ENCODE measurements at regions not wholly inside any gene's neighbourhood (a gene's known extent, or its start where the extent isn't known, plus 50 kb on each side); places are given as distances from the start of the nearest gene placed in this dataset.

GRCh38 chr2:6224267-6224666 is 532.1 kb downstream of the SOX11 start:
- Histone ChIP-seq H3K27me3 (ENCODE audit: insufficient read depth, low read length, poor library complexity) (no peaks in the 10 kb centered on the region), H3K9ac (ENCODE audit: low read depth, low read length) (no peak overlapping the region), H3K27ac (ENCODE audit: low read length) (no peak overlapping the region), H3K4me3 (ENCODE audit: low read depth in 1 of 2, low read length in 2 of 2) (no peak overlapping the region), H4K20me1 (ENCODE audit: insufficient read depth, low read length) (no peaks in the 10 kb centered on the region), H3K79me2 (ENCODE audit: insufficient read depth, low read length) (no peaks in the 10 kb centered on the region), H2AFZ (ENCODE audit: low read depth, low read length) (no peak overlapping the region), H3K4me1 (ENCODE audit: insufficient read depth, low read length) (no peaks in the 10 kb centered on the region), H3K36me3 (ENCODE audit: insufficient read depth, low read length) (no peaks in the 10 kb centered on the region), H3K9me3 (ENCODE audit: insufficient read depth, low read length, severe bottlenecking) (no peaks in the 10 kb centered on the region), H3K4me2 (ENCODE audit: insufficient read depth, low read length) (no peak overlapping the region)
- DNase-seq, result no peak
- no peak for ATAC-seq (ENCODE audit: insufficient read depth, low read depth)
- TF ChIP-seq EZH2 (IDR thresholded peaks at IDR 0.05; ENCODE audit: borderline replicate concordance, low read depth, low read length, severe bottlenecking) (no peak), CTCF (IDR thresholded peaks at IDR 0.05; ENCODE audit: borderline replicate concordance, extremely low read depth, low read length, poor library complexity, severe bottlenecking) (no peak)

GRCh38 chr2:6228251-6228650 is 536.1 kb downstream of the SOX11 start:
- no peaks in the 10 kb centered on the region for H3K36me3 ChIP-seq (ENCODE audit: insufficient read depth, low read length)
- H3K4me3 ChIP-seq (ENCODE audit: low read depth in 1 of 2, low read length in 2 of 2), result no peak overlapping the region
- no peaks in the 10 kb centered on the region for H3K79me2 ChIP-seq (ENCODE audit: insufficient read depth, low read length)
- no peak overlapping the region for H3K4me2 ChIP-seq (ENCODE audit: insufficient read depth, low read length)
- no peak overlapping the region for H3K27ac ChIP-seq (ENCODE audit: low read length)
- DNase-seq, result no peak
- no peak overlapping the region for H3K9ac ChIP-seq (ENCODE audit: low read depth, low read length)
- H3K27me3 ChIP-seq (ENCODE audit: insufficient read depth, low read length, poor library complexity), result no peaks in the 10 kb centered on the region
- H3K9me3 ChIP-seq (ENCODE audit: insufficient read depth, low read length, severe bottlenecking), result peaks cover 2% of the 10 kb centered on the region
- H4K20me1 ChIP-seq (ENCODE audit: insufficient read depth, low read length), result no peaks in the 10 kb centered on the region
- H3K4me1 ChIP-seq (ENCODE audit: insufficient read depth, low read length), result no peaks in the 10 kb centered on the region
- ATAC-seq (ENCODE audit: insufficient read depth, low read depth), result no peak
- TF ChIP-seq EZH2 (IDR thresholded peaks at IDR 0.05; ENCODE audit: borderline replicate concordance, low read depth, low read length, severe bottlenecking), result no peak
- TF ChIP-seq CTCF (IDR thresholded peaks at IDR 0.05; ENCODE audit: borderline replicate concordance, extremely low read depth, low read length, poor library complexity, severe bottlenecking), result no peak
- no peak overlapping the region for H2AFZ ChIP-seq (ENCODE audit: low read depth, low read length)

- Histone ChIP-seq H3K79me2 (ENCODE audit: insufficient read depth, low read length) (no peaks in the 10 kb centered on the region), H3K9me3 (ENCODE audit: insufficient read depth, low read length, severe bottlenecking) (peaks cover 2% of the 10 kb centered on the region), H3K36me3 (ENCODE audit: insufficient read depth, low read length) (no peaks in the 10 kb centered on the region), H4K20me1 (ENCODE audit: insufficient read depth, low read length) (no peaks in the 10 kb centered on the region), H3K9ac (ENCODE audit: low read depth, low read length) (no peak overlapping the region), H3K4me1 (ENCODE audit: insufficient read depth, low read length) (no peaks in the 10 kb centered on the region), H3K27me3 (ENCODE audit: insufficient read depth, low read length, poor library complexity) (no peaks in the 10 kb centered on the region), H3K4me3 (ENCODE audit: low read depth in 1 of 2, low read length in 2 of 2) (no peak overlapping the region), H2AFZ (ENCODE audit: low read depth, low read length) (no peak overlapping the region), H3K4me2 (ENCODE audit: insufficient read depth, low read length) (no peak overlapping the region), H3K27ac (ENCODE audit: low read length) (no peak overlapping the region)
- ATAC-seq (ENCODE audit: insufficient read depth, low read depth), result no peak
- TF ChIP-seq EZH2 (IDR thresholded peaks at IDR 0.05; ENCODE audit: borderline replicate concordance, low read depth, low read length, severe bottlenecking), result no peak
- TF ChIP-seq CTCF (IDR thresholded peaks at IDR 0.05; ENCODE audit: borderline replicate concordance, extremely low read depth, low read length, poor library complexity, severe bottlenecking), result no peak
- DNase-seq, result no peak
Observed at GRCh38 chr2:6231166-6231565, 539.0 kb downstream of the SOX11 start.

- H3K9ac ChIP-seq (ENCODE audit: low read depth, low read length), result no peak overlapping the region
- H3K27ac ChIP-seq (ENCODE audit: low read length), result no peak overlapping the region
- H3K36me3 ChIP-seq (ENCODE audit: insufficient read depth, low read length), result no peaks in the 10 kb centered on the region
- H3K4me1 ChIP-seq (ENCODE audit: insufficient read depth, low read length), result no peaks in the 10 kb centered on the region
- H3K4me2 ChIP-seq (ENCODE audit: insufficient read depth, low read length), result no peak overlapping the region
- H3K4me3 ChIP-seq (ENCODE audit: low read depth in 1 of 2, low read length in 2 of 2), result no peak overlapping the region
- H3K79me2 ChIP-seq (ENCODE audit: insufficient read depth, low read length), result no peaks in the 10 kb centered on the region
- ATAC-seq (ENCODE audit: insufficient read depth, low read depth), result no peak
- H2AFZ ChIP-seq (ENCODE audit: low read depth, low read length), result no peak overlapping the region
- peaks cover 5% of the 10 kb centered on the region for H3K9me3 ChIP-seq (ENCODE audit: insufficient read depth, low read length, severe bottlenecking)
- H3K27me3 ChIP-seq (ENCODE audit: insufficient read depth, low read length, poor library complexity), result no peaks in the 10 kb centered on the region
- DNase-seq, result no peak
- TF ChIP-seq CTCF (IDR thresholded peaks at IDR 0.05; ENCODE audit: borderline replicate concordance, extremely low read depth, low read length, poor library complexity, severe bottlenecking), result no peak
- no peak for TF ChIP-seq EZH2 (IDR thresholded peaks at IDR 0.05; ENCODE audit: borderline replicate concordance, low read depth, low read length, severe bottlenecking)
- no peaks in the 10 kb centered on the region for H4K20me1 ChIP-seq (ENCODE audit: insufficient read depth, low read length)
Observed at GRCh38 chr2:6233993-6234392, 541.8 kb downstream of the SOX11 start.
